Sciatic nerve (tissue), 2 donors: ENCODE measurements at regions not wholly inside any gene's neighbourhood (a gene's known extent, or its start where the extent isn't known, plus 50 kb on each side); places are given as distances from the start of the nearest gene placed in this dataset.

Experiments used
- ATAC-seq: fragments of 200-7000 bp; cut with Tn5 transposase; one replicate; pipeline ENCODE4 v1.9.1; 2020; ENCODE audit warnings: mild to moderate bottlenecking, moderate library complexity
- DNase-seq: peaks from one replicate; pipeline ENCODE4 v3.0.0-alpha.2; 2020; ENCODE audit warnings: low spot score
- intact Hi-C: fragments of 100-400 bp; cut with DNase I; formaldehyde crosslinking; loops from one replicate; pipeline ENCODE4 v1.14.2; 2022
- donor health status: DM: no; HTN: no; CAD: no.
- donor health status: DM: no; HTN: no; CAD: no.

DNA sequence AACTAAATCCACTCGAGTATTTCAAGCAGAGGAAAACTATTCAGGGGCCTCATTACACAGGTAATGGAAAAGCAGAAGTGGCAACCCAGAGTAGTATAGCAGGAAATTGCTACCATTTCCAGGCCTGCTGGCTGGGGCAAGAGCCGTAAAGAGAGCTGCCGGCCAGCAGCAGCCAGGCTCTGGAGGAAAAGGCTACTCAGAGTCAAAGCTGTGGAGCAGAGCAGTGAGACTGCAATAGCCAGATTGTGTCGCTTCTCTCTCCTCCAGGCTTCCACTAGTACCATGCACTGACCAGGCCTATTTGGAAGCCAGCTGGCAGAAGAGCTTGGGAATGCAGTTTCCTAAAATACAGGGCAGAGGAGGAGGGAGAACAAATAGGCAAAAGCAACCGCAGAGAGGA lies 155.5 kb downstream of the OMA1 start:
- intact Hi-C loops, result no loop called here
- ATAC-seq, result no peak
- DNase-seq, result no peak

DNA sequence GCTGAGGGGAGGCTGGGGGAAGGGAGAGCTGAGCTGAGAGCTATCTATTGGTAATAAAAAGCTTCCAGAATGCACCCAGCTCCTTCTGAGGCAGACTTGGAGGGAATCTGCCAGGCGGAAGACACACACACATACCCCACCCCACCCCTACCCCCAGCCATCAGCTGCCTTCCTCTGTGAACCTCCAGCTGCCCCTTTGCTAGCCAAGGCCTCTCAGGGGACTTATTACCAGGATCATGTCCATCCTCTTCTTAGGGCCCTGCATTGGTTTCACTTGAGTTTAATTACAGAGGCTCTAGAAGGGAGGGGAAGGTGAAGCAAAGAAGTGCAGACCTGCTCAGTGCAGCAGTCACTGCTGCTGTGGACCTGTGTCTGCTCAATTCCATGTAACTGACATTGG lies 156.4 kb downstream of the OMA1 start:
- no peak for ATAC-seq
- intact Hi-C loops, result no loop called here
- DNase-seq, result no peak

DNA sequence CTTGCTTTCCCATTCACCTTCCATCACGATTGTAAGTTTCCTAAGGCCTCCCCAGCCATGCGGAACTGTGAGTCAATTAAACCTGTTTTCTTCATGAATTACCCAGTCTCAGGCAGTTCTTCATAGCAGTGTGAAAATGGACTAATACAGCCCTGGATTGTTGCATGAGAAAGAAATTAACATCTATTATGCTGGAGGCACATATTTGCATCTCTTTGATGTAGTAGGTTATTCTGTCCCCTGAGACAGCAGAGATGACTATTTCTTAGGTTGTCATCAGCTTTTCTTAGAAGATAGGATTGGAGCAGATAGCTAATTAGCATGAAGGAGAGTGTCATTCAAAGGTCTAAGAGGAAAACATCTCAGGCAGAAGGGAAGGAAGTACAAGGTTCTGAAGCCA lies 166.2 kb downstream of the OMA1 start:
- intact Hi-C loops, result no loop called here
- DNase-seq (no peak), ATAC-seq (no peak)

DNA sequence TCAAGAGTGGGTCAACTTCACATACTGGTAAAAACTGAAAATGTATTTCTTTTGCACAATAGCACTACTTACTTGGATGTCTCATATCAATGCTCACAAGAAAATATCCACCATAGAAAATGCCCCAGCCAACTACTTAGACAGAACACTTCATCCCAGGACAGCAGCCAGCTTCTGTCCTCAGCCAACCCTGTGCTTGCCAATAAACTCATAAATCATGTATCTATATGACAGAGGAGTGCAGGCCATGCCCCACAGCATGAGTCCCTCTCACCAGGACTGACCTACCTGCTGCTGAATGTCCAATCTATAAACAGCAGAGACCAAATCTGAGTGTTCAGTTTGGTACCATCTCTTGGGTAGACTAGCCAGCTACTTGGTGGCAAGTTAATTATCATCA lies 179.3 kb downstream of the OMA1 start:
- ATAC-seq (no peak), DNase-seq (no peak)
- intact Hi-C loops, result no loop called here

DNA sequence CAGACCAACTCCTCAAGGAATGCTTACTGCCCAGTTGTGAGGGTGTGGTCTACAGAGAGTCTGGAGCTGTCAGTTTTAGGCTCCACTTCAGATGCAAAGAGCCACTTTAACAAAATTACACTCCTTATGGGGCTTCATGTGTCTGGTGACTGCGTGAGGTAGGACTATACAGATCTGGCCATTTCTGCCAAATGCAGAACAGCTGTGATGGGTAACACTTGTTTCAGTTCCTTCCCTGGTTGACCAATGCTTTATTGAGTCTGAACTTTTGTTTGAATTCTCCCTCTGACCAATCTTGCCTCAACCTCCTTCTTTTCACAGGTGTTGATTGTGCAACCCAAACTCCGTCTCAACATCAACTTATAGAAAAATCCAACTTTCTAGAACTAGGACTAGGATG lies 181.2 kb downstream of the OMA1 start:
- intact Hi-C loops, result no loop called here
- DNase-seq (no peak), ATAC-seq (no peak)

DNA sequence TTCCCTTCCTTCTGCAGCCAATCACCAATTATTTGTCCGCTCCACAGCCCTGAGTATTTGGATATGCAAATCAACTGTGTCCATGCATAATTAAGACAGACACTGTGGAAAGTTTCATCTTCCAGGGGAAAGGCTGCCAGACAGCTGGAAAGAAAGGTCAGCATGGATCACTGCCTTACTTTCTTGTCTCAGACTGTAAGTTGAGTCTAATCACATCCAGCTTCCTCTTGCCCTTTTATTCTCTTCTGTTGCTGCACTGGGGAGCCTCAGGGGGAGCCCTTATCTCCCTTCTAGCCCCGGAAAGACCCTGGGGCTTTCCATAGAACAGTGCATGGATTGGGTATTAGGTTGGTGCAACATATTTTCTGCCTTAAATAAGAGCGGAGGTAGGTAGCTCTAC lies 182.9 kb downstream of the OMA1 start:
- intact Hi-C loops, result no loop called here
- ATAC-seq (no peak), DNase-seq (no peak)

DNA sequence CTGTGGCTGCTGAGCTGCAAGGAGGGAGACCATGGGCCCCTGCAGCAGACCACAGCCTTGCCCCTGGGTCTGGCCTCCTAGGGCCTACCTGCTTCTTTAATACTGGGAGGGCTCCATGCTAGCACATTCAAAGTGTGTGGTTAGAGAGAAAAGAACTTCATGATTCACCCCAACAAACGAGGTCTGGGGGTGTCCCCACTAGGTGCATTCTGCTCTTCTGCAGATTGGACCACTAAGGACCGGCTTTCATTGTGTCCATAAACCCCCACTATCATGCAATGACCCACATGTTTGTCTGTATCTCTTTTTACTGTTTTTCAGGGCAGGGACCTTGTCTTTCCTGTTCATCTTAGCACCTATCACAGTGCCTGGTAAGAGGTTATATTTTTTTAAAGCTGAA lies 185.4 kb downstream of the OMA1 start:
- no peak for DNase-seq
- intact Hi-C loops, result no loop called here
- no peak for ATAC-seq

DNA sequence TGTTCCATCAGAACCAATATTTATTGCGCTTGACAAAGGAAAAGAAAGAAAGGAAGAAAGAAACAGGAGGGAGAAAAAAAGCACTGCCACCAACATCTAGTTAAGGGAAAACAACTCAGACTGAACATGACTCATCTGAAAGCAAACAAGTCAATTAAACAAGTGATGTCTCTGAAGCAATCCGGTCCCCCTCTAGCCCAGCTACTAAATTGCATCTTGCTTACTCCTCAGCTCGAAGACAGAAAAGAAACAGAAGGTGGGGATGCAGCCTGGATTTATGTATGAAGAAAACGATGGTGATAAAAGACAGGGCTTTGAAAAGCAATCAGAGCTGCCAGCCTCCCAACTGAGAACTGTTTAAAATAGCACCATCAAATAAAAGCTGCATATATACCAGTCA lies 188.2 kb downstream of the OMA1 start:
- no peak for DNase-seq
- intact Hi-C loops, result no loop called here
- ATAC-seq, result no peak

DNA sequence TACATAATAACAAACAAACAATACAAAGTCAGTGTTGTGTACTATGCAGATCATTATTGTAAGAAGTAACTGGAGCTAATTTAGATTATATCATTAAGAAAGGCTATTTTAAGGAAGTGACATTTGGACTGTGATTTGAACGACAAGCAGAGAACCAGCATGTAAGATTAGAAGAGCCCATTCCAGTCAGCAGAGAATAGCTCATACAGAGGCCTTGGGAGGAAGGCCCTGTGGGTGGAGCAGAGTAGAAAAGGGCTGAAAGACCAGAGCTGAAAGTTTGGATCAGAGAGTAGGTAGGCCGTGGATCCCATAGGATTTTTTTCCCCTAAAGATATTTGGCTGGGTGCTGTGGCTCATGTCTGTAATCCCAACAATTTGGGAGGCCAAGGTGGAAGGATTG lies 190.1 kb downstream of the OMA1 start:
- ATAC-seq (no peak), DNase-seq (no peak)
- intact Hi-C loops, result no loop called here

DNA sequence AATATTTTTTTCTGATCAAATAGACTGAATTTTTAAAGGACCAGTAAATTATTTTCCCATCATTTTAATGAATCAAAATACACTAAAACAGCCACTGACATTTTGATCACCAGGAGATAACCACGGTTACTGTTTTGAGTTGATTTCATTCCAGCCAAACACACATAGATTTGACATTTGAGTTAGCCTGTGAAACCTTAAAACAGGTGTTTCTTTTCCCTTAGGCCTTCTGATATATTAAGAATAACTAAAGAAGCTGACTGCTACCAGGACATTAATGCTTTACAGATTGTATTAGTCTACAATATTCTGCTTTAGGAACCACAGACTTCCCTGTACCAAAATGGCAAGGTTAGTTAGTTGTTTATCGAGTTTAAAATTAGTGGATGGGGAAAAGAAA lies 193.4 kb downstream of the OMA1 start:
- DNase-seq, result no peak
- no peak for ATAC-seq
- intact Hi-C loops, result no loop called here

DNA sequence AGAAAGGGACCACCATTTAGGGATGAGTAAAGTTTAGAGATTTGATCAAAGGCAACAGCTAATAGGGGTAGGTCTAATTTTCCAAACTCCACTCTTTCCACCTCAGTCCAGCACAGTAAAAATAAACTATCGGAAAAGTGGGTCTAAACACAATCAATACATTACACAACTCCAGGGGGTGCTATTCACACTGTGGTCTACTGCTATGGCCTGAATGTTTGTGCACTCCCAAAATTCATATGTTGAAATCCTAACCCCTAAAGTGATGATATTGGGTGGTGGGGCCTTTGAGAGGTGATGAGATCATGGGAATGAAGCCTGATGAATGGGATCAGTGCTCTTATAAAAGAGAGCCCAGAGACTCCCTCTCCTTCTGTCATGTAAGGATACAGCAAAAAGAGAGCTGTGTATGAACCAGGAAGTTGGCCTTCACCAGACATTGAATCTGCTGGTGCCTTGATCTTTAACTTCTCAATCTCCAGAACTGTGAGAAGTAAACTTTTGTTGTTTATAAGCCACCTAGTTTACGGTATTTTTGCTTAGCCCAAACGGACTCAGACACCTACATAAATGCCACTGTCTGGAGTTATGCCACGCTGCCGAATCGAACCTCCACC lies 193.9 kb downstream of the OMA1 start:
- ATAC-seq (no peak), DNase-seq (no peak)
- intact Hi-C loops, result no loop called here

DNA sequence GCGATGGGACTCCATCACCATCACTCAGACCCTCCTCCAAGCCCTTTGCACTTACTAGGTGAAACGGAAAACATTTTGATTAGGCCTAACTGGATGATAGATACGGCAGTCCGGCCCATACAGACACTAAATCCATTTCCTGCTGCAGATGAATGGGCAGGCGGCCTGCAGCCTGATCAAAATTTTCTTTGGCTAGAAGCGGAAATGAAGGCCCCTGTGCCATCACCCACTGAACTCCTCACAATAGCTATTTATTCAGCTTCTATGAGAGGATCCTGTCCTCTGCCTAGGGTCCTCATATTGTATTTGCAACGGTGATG lies 200.5 kb downstream of the OMA1 start:
- DNase-seq, result no peak
- ATAC-seq, result no peak
- intact Hi-C loops, result no loop called here

DNA sequence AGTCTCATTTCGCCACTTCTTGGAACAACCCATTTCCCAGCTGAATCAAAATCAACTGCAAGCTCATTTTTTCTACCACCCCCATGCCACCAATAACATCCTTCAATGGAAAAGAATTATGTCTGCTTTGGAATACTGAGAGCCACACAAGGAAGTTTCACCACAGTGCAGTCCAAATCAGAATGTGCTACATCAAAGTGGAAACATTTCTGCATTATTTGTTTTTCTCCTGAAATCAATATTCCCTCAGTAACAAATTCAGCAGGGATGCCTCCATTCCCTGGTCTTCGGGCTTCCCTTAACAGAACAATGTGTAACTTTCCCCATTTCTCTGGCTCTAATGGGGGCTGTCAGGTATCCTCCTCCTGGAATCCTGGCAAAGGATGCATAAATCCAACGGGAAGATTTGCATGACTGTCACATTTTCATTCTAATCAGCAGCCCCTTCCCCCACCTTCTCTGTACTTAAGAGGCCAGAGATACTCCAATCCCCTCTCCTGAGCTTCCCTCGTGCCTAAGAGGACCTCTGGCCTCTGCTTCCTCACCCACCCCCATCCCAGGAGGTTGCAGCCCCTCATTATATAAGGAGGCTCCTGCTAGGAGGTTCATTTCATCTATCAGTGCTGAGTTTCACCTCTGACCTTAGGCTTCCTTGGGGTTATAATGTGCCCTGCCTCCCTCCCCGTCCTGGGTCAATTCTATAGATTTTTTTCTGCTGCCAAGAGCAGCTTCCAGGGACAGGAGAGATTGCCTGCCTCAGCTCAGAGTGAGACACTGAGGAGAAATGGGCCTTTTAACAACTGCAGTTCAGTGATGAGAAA lies 201.1 kb downstream of the OMA1 start:
- intact Hi-C loops, result no loop called here
- ATAC-seq (no peak), DNase-seq (no peak)

DNA sequence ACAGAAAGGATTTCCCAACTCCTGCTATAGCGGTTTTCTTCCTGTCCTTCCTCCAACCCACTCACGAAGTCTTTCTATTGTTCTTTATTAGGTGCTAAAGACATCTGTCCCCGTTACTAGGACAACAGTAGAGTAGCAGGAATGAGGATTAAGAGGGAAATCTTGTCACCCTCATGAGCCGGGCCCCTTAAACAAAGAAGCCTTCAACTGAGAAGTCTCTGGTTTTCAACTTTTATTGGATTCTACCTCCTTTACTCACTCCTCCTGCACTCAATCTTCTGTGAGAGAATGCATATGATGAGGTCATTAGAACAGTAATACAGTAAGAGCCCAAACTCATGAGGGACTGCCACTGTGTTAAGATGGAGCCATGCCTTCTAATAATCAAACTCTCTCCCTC lies 206.3 kb downstream of the OMA1 start:
- ATAC-seq (no peak), DNase-seq (no peak)
- intact Hi-C loops, result no loop called here

DNA sequence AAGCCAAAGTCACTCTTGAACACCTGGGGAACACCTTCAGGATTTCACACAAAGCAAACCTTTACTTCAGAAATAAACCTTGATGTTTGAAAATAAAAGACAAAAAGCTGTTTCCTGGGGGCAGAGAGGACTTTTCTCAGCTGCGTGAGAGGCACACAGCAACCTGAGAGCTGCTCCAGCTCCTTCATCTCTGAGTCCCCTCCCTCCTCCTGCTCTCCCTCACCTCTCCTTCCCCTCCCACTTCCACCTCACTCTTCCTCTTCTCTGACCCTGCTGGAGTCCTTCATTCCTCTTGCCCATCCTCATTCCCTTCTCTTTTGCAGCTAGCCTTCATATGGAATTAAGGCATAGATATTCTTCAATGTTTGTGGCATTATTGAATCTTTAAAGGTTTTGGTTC lies 208.4 kb downstream of the OMA1 start:
- no peak for ATAC-seq

DNA sequence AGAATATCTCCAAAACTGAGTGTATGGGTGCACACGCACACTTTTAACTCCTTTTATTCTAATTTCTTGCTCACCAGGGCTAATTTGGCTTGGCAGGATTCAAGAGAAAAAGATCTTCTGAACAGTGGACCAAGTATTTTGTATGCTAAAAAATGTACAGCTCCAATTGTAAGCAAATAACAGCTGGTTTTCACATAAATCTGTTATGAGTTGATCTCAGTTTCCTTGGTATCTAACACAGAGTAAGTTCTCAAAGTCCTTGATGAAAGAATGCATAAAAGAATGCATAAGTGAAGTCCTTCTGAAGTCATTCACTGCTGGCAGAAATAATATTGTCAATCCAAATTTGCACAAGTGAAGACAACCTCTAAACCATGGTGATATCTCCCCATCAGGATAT lies 213.0 kb downstream of the OMA1 start:
- intact Hi-C loops, result loop anchor here (1.0 kb wide), 1 partner anchor 30 kb away; no protein-coding TSS in a partner anchor
- ATAC-seq (no peak), DNase-seq (no peak)

More for the DNA sequence above, 208.4 kb downstream of the OMA1 start:
- no peak for DNase-seq
- intact Hi-C loops, result no loop called here

DNA sequence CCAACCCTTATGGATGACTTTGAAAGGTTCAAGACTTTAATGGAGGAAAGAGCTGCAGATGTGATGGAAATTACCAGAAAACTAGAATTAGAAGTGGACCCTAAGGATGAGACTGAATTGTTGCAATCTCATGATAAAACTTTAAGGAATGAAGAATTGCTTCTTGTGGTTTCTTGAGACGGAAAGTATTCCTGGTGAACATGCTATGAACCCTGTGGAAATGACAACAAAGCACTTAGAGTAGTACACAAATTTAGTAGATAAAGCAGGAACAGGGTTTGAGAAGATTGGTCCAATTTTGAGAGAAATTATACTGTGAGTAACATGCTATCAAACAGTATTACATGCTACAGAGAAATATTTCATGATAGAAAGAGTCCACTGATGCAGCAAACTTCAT lies 215.4 kb downstream of the OMA1 start:
- intact Hi-C loops, result no loop called here
- DNase-seq (no peak), ATAC-seq (no peak)

DNA sequence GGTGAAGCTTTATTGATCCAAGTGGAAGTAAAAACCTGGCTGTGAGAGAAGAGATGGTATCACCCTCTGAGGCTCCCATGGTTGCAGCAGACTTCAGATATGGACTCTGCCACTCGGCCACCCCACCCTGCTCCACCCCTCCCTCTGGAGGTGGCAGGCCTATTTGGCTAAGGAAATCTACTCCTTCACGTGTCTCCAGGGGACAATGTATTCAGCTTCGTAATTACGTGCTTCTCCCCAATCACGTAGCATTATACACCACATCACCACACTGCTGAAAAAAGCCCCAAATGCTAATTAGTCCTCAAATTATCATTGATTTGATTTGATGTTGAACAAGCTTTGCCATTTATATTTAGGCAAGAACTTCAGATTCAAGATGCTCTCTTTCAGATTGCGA lies 220.7 kb downstream of the OMA1 start:
- intact Hi-C loops, result no loop called here
- no peak for ATAC-seq
- DNase-seq, result no peak

DNA sequence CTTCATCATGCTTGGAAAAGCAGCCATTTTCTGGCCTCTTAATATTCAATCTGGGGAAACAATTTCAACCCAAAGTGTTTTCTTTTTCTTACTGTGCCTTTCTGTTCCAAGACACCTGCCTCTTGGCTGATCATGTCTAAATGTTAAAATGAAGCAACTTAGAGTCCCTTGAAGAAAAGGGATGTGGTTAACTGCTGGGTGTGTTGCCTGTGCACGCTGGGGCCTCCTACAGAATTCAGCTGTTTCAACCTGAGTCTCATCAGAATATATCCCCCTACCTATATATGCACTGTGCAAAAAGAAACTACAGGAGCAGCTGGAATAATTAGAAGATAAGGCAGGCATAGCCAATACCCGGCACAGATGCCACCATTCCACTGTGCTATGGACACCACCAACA lies 222.0 kb downstream of the OMA1 start:
- ATAC-seq (no peak), DNase-seq (no peak)
- intact Hi-C loops, result no loop called here

DNA sequence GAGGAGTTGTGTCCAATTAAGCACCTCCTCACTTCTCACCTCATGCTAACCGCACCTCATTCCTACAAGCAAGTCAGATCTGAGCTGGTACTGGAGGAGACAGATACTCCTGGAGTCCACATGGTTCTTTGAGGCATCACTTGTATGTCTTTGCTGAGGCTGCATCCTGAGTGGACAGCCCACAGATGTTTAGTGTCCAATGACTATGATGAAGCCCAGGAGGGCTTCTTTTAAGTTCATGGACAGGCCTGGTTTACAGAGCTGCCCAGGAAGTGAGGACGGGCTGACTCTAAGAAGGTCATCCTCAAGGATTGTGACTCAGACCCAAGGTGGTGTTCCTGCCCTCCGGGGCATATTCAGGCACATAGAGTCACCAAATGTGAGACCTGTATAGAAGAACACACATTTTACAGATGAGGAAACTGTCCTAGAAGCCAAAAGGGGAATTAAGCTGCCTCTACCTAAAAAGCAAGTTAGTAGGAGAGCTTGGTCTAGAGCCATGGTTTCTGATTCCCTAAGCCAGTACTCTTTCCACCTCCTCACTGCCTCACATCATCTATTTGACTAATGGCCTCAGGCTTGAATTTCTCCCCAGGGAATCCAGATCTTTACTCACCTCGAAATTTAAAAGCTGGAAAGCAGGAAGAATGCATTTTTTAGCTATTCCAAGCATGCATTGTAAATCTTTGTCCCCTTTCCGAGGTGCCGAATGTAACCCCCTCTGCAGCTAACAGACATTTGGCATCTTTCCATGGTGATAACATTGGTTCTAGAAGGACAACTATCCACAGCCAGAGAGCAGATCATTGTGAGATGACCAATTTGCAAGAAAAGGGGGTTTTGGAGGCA lies 228.1 kb downstream of the OMA1 start:
- no peak for ATAC-seq
- intact Hi-C loops, result no loop called here

More for the DNA sequence above, 228.1 kb downstream of the OMA1 start:
- no peak for DNase-seq
